ENCODE measurements at regions not wholly inside any gene's neighbourhood (a gene's known extent, or its start where the extent isn't known, plus 50 kb on each side); places are given as distances from the start of the nearest gene placed in this dataset.

- Histone ChIP-seq H3K9me2 (replicated peaks; ENCODE audit: insufficient read depth, low read length) (no peaks in the 10 kb centered on the region), H3K4me1 (ENCODE audit: low read length) (no peaks in the 10 kb centered on the region), H3F3A (ENCODE audit: insufficient read depth, low read length) (no peaks in the 10 kb centered on the region), H3K4me3 (ENCODE audit: low read length) (no peak overlapping the region), H4K20me1 (ENCODE audit: insufficient read depth, low read length) (no peaks in the 10 kb centered on the region), H3K79me2 (ENCODE audit: low read length) (no peaks in the 10 kb centered on the region), H3K27ac (ENCODE audit: low read length) (no peak overlapping the region), H2AFZ (ENCODE audit: low read length) (no peak overlapping the region), H3K4me2 (ENCODE audit: low read depth, low read length) (no peak overlapping the region), H3K36me3 (replicated peaks; ENCODE audit: insufficient read depth, low read length) (no peaks in the 10 kb centered on the region), H3K9me3 (replicated peaks; ENCODE audit: insufficient read depth, low read length) (no peaks in the 10 kb centered on the region), H3K27me3 (replicated peaks; ENCODE audit: insufficient read depth, low read length) (no peaks in the 10 kb centered on the region; the same call in 1 of the 2 replicates), H3K9ac (ENCODE audit: low read length) (no peak overlapping the region)
- DNase-seq, result no peak
- TF ChIP-seq CTCF (IDR thresholded peaks at IDR 0.05; ENCODE audit: low read length) (no peak), EZH2 (optimal IDR thresholded peaks at IDR 0.05; ENCODE audit: low read depth, low read length) (no peak), EZH2phosphoT487 (IDR thresholded peaks at IDR 0.05; ENCODE audit: low read length) (no peak)
These were observed 184.6 kb upstream of the SYT13 start for GRCh38 chr11:45470794-45471167.

GRCh38 chr11:45470151-45470793 is 184.1 kb upstream of the SYT13 start:
- Histone ChIP-seq H3K9me2 (replicated peaks; ENCODE audit: insufficient read depth, low read length) (no peaks in the 10 kb centered on the region), H3K4me1 (ENCODE audit: low read length) (no peaks in the 10 kb centered on the region)
- TF ChIP-seq EZH2 (optimal IDR thresholded peaks at IDR 0.05; ENCODE audit: low read depth, low read length) (no peak), EZH2phosphoT487 (IDR thresholded peaks at IDR 0.05; ENCODE audit: low read length) (no peak), CTCF (IDR thresholded peaks at IDR 0.05; ENCODE audit: low read length) (no peak)

GRCh38 chr11:45468267-45468856 is 182.2 kb upstream of the SYT13 start:
- no peaks in the 10 kb centered on the region for H3K9me3 ChIP-seq (replicated peaks; ENCODE audit: insufficient read depth, low read length)
- H3K9ac ChIP-seq (ENCODE audit: low read length), result no peak overlapping the region
- H3K9me2 ChIP-seq (replicated peaks; ENCODE audit: insufficient read depth, low read length), result no peaks in the 10 kb centered on the region
- no peak overlapping the region for H3K4me3 ChIP-seq (ENCODE audit: low read length)
- TF ChIP-seq EZH2 (optimal IDR thresholded peaks at IDR 0.05; ENCODE audit: low read depth, low read length), result no peak
- no peak for TF ChIP-seq EZH2phosphoT487 (IDR thresholded peaks at IDR 0.05; ENCODE audit: low read length)
- TF ChIP-seq CTCF (IDR thresholded peaks at IDR 0.05; ENCODE audit: low read length), result no peak
- H3K27me3 ChIP-seq (replicated peaks; ENCODE audit: insufficient read depth, low read length), result no peaks in the 10 kb centered on the region; the same call in 1 of the 2 replicates
- H3K36me3 ChIP-seq (replicated peaks; ENCODE audit: insufficient read depth, low read length), result no peaks in the 10 kb centered on the region
- no peaks in the 10 kb centered on the region for H3F3A ChIP-seq (ENCODE audit: insufficient read depth, low read length)
- H4K20me1 ChIP-seq (ENCODE audit: insufficient read depth, low read length), result no peaks in the 10 kb centered on the region
- DNase-seq, result no peak
- no peaks in the 10 kb centered on the region for H3K4me1 ChIP-seq (ENCODE audit: low read length)
- H3K4me2 ChIP-seq (ENCODE audit: low read depth, low read length), result no peak overlapping the region
- H2AFZ ChIP-seq (ENCODE audit: low read length), result no peak overlapping the region
- no peaks in the 10 kb centered on the region for H3K79me2 ChIP-seq (ENCODE audit: low read length)
- no peak overlapping the region for H3K27ac ChIP-seq (ENCODE audit: low read length)

More at GRCh38 chr11:45470151-45470793, 184.1 kb upstream of the SYT13 start:
- H3F3A ChIP-seq (ENCODE audit: insufficient read depth, low read length), result no peaks in the 10 kb centered on the region
- H3K4me3 ChIP-seq (ENCODE audit: low read length), result no peak overlapping the region
- no peak overlapping the region for H2AFZ ChIP-seq (ENCODE audit: low read length)
- no peak overlapping the region for H3K4me2 ChIP-seq (ENCODE audit: low read depth, low read length)
- no peaks in the 10 kb centered on the region for H3K79me2 ChIP-seq (ENCODE audit: low read length)
- DNase-seq, result no peak
- H3K27me3 ChIP-seq (replicated peaks; ENCODE audit: insufficient read depth, low read length), result no peaks in the 10 kb centered on the region; the same call in 1 of the 2 replicates
- no peak overlapping the region for H3K9ac ChIP-seq (ENCODE audit: low read length)
- no peaks in the 10 kb centered on the region for H3K36me3 ChIP-seq (replicated peaks; ENCODE audit: insufficient read depth, low read length)
- H3K27ac ChIP-seq (ENCODE audit: low read length), result no peak overlapping the region
- no peaks in the 10 kb centered on the region for H4K20me1 ChIP-seq (ENCODE audit: insufficient read depth, low read length)
- H3K9me3 ChIP-seq (replicated peaks; ENCODE audit: insufficient read depth, low read length), result no peaks in the 10 kb centered on the region

Data from MM.1S (cell line).